ENCODE measurements at regions not wholly inside any gene's neighbourhood (a gene's known extent, or its start where the extent isn't known, plus 50 kb on each side); places are given as distances from the start of the nearest gene placed in this dataset.
"Not testable (repeated sequence)": the region's sequence is repeated elsewhere in the genome, so short reads cannot be mapped to it uniquely, and the experiment has no call there.

- H3K4me3 Mint-ChIP-seq = no peak overlapping the region
- no peak overlapping the region for H3K27ac Mint-ChIP-seq
- Histone ChIP-seq H2BK20ac (ENCODE audit: low read depth, low read length, poor library complexity, severe bottlenecking) (no peak overlapping the region), H3K79me1 (ENCODE audit: insufficient read depth, low read depth, low read length, poor library complexity, severe bottlenecking) (no peaks in the 10 kb centered on the region), H3K18ac (ENCODE audit: insufficient read length, low read depth, low read length) (no peak overlapping the region), H2BK12ac (ENCODE audit: insufficient read length, low read depth, low read length) (no peak overlapping the region), H2AFZ (ENCODE audit: low read length) (no peak overlapping the region), H3K23me2 (ENCODE audit: insufficient read length, low read depth, low read length, poor library complexity, severe bottlenecking) (no peaks in the 10 kb centered on the region), H3K4ac (ENCODE audit: low read depth, low read length) (no peak overlapping the region), H2BK15ac (ENCODE audit: low read depth, low read length) (no peak overlapping the region), H4K20me1 (ENCODE audit: control insufficient read depth, insufficient read depth, insufficient read length) (no peaks in the 10 kb centered on the region), H3T11ph (ENCODE audit: low read length) (no peak overlapping the region), H4K8ac (replicated peaks; ENCODE audit: insufficient read length, low read depth, low read length) (no peak overlapping the region), H4K5ac (ENCODE audit: insufficient read length, low read depth, low read length) (no peak overlapping the region), H3K27ac (ENCODE audit: insufficient read length, low read depth, low read length) (no peak overlapping the region), H3K56ac (ENCODE audit: insufficient read length, low read depth, low read length) (no peak overlapping the region), H3K23ac (ENCODE audit: insufficient read length, low read depth, low read length) (no peak overlapping the region), H2BK5ac (ENCODE audit: insufficient read length, low read length) (no peak overlapping the region), H3K14ac (ENCODE audit: insufficient read depth, low read length) (no peak overlapping the region), H3K79me2 (ENCODE audit: insufficient read depth, low read length) (no peaks in the 10 kb centered on the region), H2BK120ac (ENCODE audit: low read depth, low read length, poor library complexity, severe bottlenecking) (no peak overlapping the region), H3K27me3 (ENCODE audit: insufficient read depth, low read length) (no peaks in the 10 kb centered on the region), H3K9ac (ENCODE audit: extremely low read depth, insufficient read length, low read length) (no peak overlapping the region), H2AK5ac (ENCODE audit: insufficient read length, low read length) (no peak overlapping the region), H3K4me2 (ENCODE audit: insufficient read depth, insufficient read length, low read length) (no peak overlapping the region), H3K4me1 (ENCODE audit: insufficient read depth, low read length) (no peaks in the 10 kb centered on the region), H3K9me3 (ENCODE audit: control insufficient read depth, low read depth, low read length) (no peaks in the 10 kb centered on the region), H4K91ac (ENCODE audit: insufficient read length, low read depth, low read length) (no peak overlapping the region)
- no peaks in the 10 kb centered on the region for H3K4me1 Mint-ChIP-seq
- DNase-seq = no peak
- H3K27me3 Mint-ChIP-seq (ENCODE audit: low read depth) = no peaks in the 10 kb centered on the region
- peaks cover 0 to 3% (median 0%) of the 10 kb centered on the region in 3 experiments; a peak in 3 of 7 replicates for H3K36me3 Mint-ChIP-seq (ENCODE audit: insufficient read depth in 1 of 3, low read depth in 3 of 3)
- TF ChIP-seq, protein P1, sequence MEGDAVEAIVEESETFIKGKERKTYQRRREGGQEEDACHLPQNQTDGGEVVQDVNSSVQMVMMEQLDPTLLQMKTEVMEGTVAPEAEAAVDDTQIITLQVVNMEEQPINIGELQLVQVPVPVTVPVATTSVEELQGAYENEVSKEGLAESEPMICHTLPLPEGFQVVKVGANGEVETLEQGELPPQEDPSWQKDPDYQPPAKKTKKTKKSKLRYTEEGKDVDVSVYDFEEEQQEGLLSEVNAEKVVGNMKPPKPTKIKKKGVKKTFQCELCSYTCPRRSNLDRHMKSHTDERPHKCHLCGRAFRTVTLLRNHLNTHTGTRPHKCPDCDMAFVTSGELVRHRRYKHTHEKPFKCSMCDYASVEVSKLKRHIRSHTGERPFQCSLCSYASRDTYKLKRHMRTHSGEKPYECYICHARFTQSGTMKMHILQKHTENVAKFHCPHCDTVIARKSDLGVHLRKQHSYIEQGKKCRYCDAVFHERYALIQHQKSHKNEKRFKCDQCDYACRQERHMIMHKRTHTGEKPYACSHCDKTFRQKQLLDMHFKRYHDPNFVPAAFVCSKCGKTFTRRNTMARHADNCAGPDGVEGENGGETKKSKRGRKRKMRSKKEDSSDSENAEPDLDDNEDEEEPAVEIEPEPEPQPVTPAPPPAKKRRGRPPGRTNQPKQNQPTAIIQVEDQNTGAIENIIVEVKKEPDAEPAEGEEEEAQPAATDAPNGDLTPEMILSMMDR (conservative IDR thresholded peaks at IDR 0.05) = no peak
- H3K9me3 Mint-ChIP-seq = peaks cover 3 to 20% of the 10 kb centered on the region in 2 experiments; a peak in 4 of 5 replicates
- WGBS (ENCODE audit: extremely low coverage, insufficient read length, low lambda C conversion rate) = no CpG with 5 or more reads among the region's 3 CpGs
Measured at GRCh38 chr2:145789636-145790035, 1269.7 kb upstream of the ZEB2 start.

GRCh38 chr2:145787597-145788361 lies 1267.9 kb upstream of the ZEB2 start:
- H3K27ac ChIP-seq (ENCODE audit: insufficient read length, low read depth, low read length); H4K20me1 ChIP-seq (ENCODE audit: control insufficient read depth, insufficient read depth, insufficient read length); H4K8ac ChIP-seq (replicated peaks; ENCODE audit: insufficient read length, low read depth, low read length); H3K18ac ChIP-seq (ENCODE audit: insufficient read length, low read depth, low read length); H3K27me3 ChIP-seq (ENCODE audit: insufficient read depth, low read length); H4K91ac ChIP-seq (ENCODE audit: insufficient read length, low read depth, low read length); H2AK5ac ChIP-seq (ENCODE audit: insufficient read length, low read length); H2BK5ac ChIP-seq (ENCODE audit: insufficient read length, low read length); H3K14ac ChIP-seq (ENCODE audit: insufficient read depth, low read length); H2AFZ ChIP-seq (ENCODE audit: low read length); H3K4me1 ChIP-seq (ENCODE audit: insufficient read depth, low read length); H2BK120ac ChIP-seq (ENCODE audit: low read depth, low read length, poor library complexity, severe bottlenecking); H3K79me2 ChIP-seq (ENCODE audit: insufficient read depth, low read length); H2BK20ac ChIP-seq (ENCODE audit: low read depth, low read length, poor library complexity, severe bottlenecking); H3T11ph ChIP-seq (ENCODE audit: low read length); H3K9me3 ChIP-seq (ENCODE audit: control insufficient read depth, low read depth, low read length); H3K23me2 ChIP-seq (ENCODE audit: insufficient read length, low read depth, low read length, poor library complexity, severe bottlenecking); H3K9ac ChIP-seq (ENCODE audit: extremely low read depth, insufficient read length, low read length); H3K27me3 Mint-ChIP-seq (ENCODE audit: low read depth); H3K27ac Mint-ChIP-seq; H3K36me3 Mint-ChIP-seq (ENCODE audit: insufficient read depth in 1 of 3, low read depth in 3 of 3); H3K56ac ChIP-seq (ENCODE audit: insufficient read length, low read depth, low read length); H2BK15ac ChIP-seq (ENCODE audit: low read depth, low read length); H3K4me3 Mint-ChIP-seq; H3K4ac ChIP-seq (ENCODE audit: low read depth, low read length); H4K5ac ChIP-seq (ENCODE audit: insufficient read length, low read depth, low read length); H3K4me1 Mint-ChIP-seq; H3K79me1 ChIP-seq (ENCODE audit: insufficient read depth, low read depth, low read length, poor library complexity, severe bottlenecking); H3K23ac ChIP-seq (ENCODE audit: insufficient read length, low read depth, low read length); H3K4me2 ChIP-seq (ENCODE audit: insufficient read depth, insufficient read length, low read length); DNase-seq; H2BK12ac ChIP-seq (ENCODE audit: insufficient read length, low read depth, low read length): not testable (repeated sequence)
- peaks cover 3 to 20% of the 10 kb centered on the region in 2 experiments; a peak in 4 of 5 replicates for H3K9me3 Mint-ChIP-seq
- WGBS (ENCODE audit: extremely low coverage, insufficient read length, low lambda C conversion rate) = no CpG with 5 or more reads among the region's 6 CpGs
